H1 (cell line): ENCODE measurements at regions not wholly inside any gene's neighbourhood (a gene's known extent, or its start where the extent isn't known, plus 50 kb on each side); places are given as distances from the start of the nearest gene placed in this dataset.

Experiments used
- CTCF ChIA-PET: fragments of 300-600 bp; sonication (Branson Sonifier 250); formaldehyde crosslinking; loops from one replicate; lab custom pipeline; 2021; ENCODE audit not compliant: partially characterized antibody; lab: Charles Lee
- POLR2A ChIA-PET: fragments of 300-600 bp; sonication (Branson Sonifier 250); formaldehyde crosslinking; loops from one replicate; lab custom pipeline; 2021; ENCODE audit warnings: inconsistent platforms; ENCODE audit not compliant: partially characterized antibody; lab: Charles Lee
- DNase-seq, 2 experiments: peaks; one replicate each; pipeline versions ENCODE4 v3.0.0 to v3.0.0-alpha.2; 2010 to 2022; ENCODE audit warnings: low spot score in 2 of 2, low read depth in 1 of 2, mixed read lengths in 1 of 2
- FAIRE-seq: peaks from 2 replicates; lab custom pipeline; 2011; peaks lifted over from hg19 to GRCh38; lab: Jason Lieb, UNC
- H2AFZ ChIP-seq: 2 replicates; pipeline ENCODE4 v1.8.1; 2012; ENCODE audit warnings: low read length, inconsistent platforms
- H2AK5ac ChIP-seq: 2 replicates; pipeline ENCODE4 v1.6.1; 2013; ENCODE audit warnings: low read depth, low read length
- H2BK120ac ChIP-seq: replicated peaks from 2 replicates; pipeline ENCODE3; 2013; ENCODE audit warnings: low read depth, low read length, inconsistent platforms
- H2BK12ac ChIP-seq: 2 replicates; pipeline ENCODE4 v1.6.1; 2013; ENCODE audit warnings: low read depth, low read length
- H2BK15ac ChIP-seq: 2 replicates; pipeline ENCODE4 v1.6.1; 2013; ENCODE audit warnings: low read length
- H2BK20ac ChIP-seq: 2 replicates; pipeline ENCODE4 v1.6.1; 2013; ENCODE audit warnings: low read length
- H2BK5ac ChIP-seq: 2 replicates; pipeline ENCODE4 v1.6.1; 2013; ENCODE audit warnings: low read depth, low read length
- H3K14ac ChIP-seq: 2 replicates; pipeline ENCODE4 v1.6.1; 2013; ENCODE audit warnings: inconsistent platforms; ENCODE audit not compliant: insufficient read length
- H3K18ac ChIP-seq: 2 replicates; pipeline ENCODE4 v1.6.1; 2013; ENCODE audit warnings: low read length; ENCODE audit errors: extremely low read depth
- H3K23ac ChIP-seq: 2 replicates; pipeline ENCODE4 v1.6.1; 2013; ENCODE audit warnings: inconsistent platforms; ENCODE audit not compliant: insufficient read length
- H3K23me2 ChIP-seq: 2 replicates; pipeline ENCODE4 v1.6.1; 2013; ENCODE audit warnings: low read depth, low read length
- H3K27ac ChIP-seq: 2 replicates; pipeline ENCODE4 v1.6.1; 2011; ENCODE audit warnings: low read depth, low read length, inconsistent platforms
- H3K27me3 ChIP-seq, 4 experiments: replicated peaks in 1 of 4; 1 replicate in 1 of 4; 2 replicates in 3 of 4; pipeline versions ENCODE4 v1.6.1 to v1.8.1; 2011 to 2013; ENCODE audit warnings: low read length in 3 of 4, mild to moderate bottlenecking in 3 of 4, inconsistent platforms in 2 of 4, mixed read lengths in 2 of 4, moderate library complexity in 1 of 4; ENCODE audit not compliant: control insufficient read depth in 3 of 4, insufficient read depth in 3 of 4; ENCODE audit errors: extremely low read depth in 1 of 4
- H3K36me3 ChIP-seq, 4 experiments: 2 replicates each; pipeline versions ENCODE4 v1.6.1 to v1.8.1; 2011 to 2013; ENCODE audit warnings: mild to moderate bottlenecking in 4 of 4, low read length in 3 of 4, moderate library complexity in 2 of 4, control low read depth in 1 of 4, inconsistent platforms in 1 of 4; ENCODE audit not compliant: insufficient read depth in 4 of 4, control insufficient read depth in 2 of 4
- H3K4ac ChIP-seq: replicated peaks from 2 replicates; pipeline ENCODE3; 2013; ENCODE audit warnings: low read length, low read depth, mixed read lengths, inconsistent platforms; ENCODE audit not compliant: insufficient read length
- H3K4me1 ChIP-seq, 4 experiments: replicated peaks in 1 of 4; 1 replicate in 1 of 4; 2 replicates in 3 of 4; pipeline versions ENCODE4 v1.6.1 to v1.8.1; 2011 to 2013; ENCODE audit warnings: low read length in 3 of 4, inconsistent platforms in 2 of 4, mixed read lengths in 1 of 4; ENCODE audit not compliant: insufficient read depth in 4 of 4, control insufficient read depth in 3 of 4
- H3K4me2 ChIP-seq, 2 experiments: 2 replicates each; pipeline versions ENCODE4 v1.6.1 to v1.8.1; 2011 to 2013; ENCODE audit warnings: low read depth in 2 of 2, low read length in 2 of 2, control low read depth in 1 of 2, inconsistent platforms in 1 of 2, mild to moderate bottlenecking in 1 of 2; ENCODE audit not compliant: insufficient read depth in 1 of 2
- H3K4me3 ChIP-seq, 4 experiments: fragments of 200-600, 300-600 bp in 1 of 4; sonication (generic), shearing (Covaris generic), sonication (Bioruptor Twin) in 1 of 4; 2 replicates each; pipeline versions ENCODE4 v1.5.1 to v1.8.1; 2011 to 2016; ENCODE audit warnings: low read length in 4 of 4, low read depth in 3 of 4, control low read depth in 2 of 4, inconsistent platforms in 2 of 4, mild to moderate bottlenecking in 2 of 4, mixed read lengths in 1 of 4, moderate library complexity in 1 of 4; ENCODE audit not compliant: insufficient read depth in 2 of 4; ENCODE audit errors: extremely low read depth in 1 of 4
- H3K56ac ChIP-seq: replicated peaks from 2 replicates; pipeline ENCODE3; 2013; ENCODE audit warnings: low read depth, mild to moderate bottlenecking, mixed read lengths, low read length, inconsistent platforms; ENCODE audit not compliant: insufficient read length
- H3K79me1 ChIP-seq: 2 replicates; pipeline ENCODE4 v1.6.1; 2013; ENCODE audit warnings: low read depth, low read length, control low read depth
- H3K79me2 ChIP-seq, 2 experiments: 2 replicates each; pipeline versions ENCODE4 v1.6.1 to v1.8.1; 2012 to 2013; ENCODE audit warnings: low read length in 2 of 2, mild to moderate bottlenecking in 2 of 2, inconsistent platforms in 1 of 2; ENCODE audit not compliant: insufficient read depth in 2 of 2, control insufficient read depth in 1 of 2
- H3K9ac ChIP-seq, 4 experiments: replicated peaks in 1 of 4; 1 replicate in 1 of 4; 2 replicates in 3 of 4; pipeline versions ENCODE4 v1.6.1 to v1.8.1; 2011 to 2013; ENCODE audit warnings: low read depth in 3 of 4, low read length in 3 of 4, control low read depth in 2 of 4, mild to moderate bottlenecking in 2 of 4, moderate library complexity in 2 of 4, inconsistent platforms in 1 of 4; ENCODE audit errors: extremely low read depth in 1 of 4
- H3K9me3 ChIP-seq, 2 experiments: 2 replicates each; pipeline versions ENCODE4 v1.6.1 to v1.8.1; 2012 to 2013; ENCODE audit warnings: mild to moderate bottlenecking in 2 of 2, moderate library complexity in 2 of 2, control low read depth in 1 of 2, inconsistent platforms in 1 of 2, low read depth in 1 of 2, low read length in 1 of 2, mixed read lengths in 1 of 2; ENCODE audit not compliant: insufficient read depth in 2 of 2
- H4K20me1 ChIP-seq, 2 experiments: replicated peaks in 1 of 2; 2 replicates each; pipeline versions ENCODE3 to v1.8.1; 2011 to 2013; ENCODE audit warnings: inconsistent platforms in 2 of 2, low read length in 2 of 2, mild to moderate bottlenecking in 1 of 2; ENCODE audit not compliant: insufficient read depth in 2 of 2, control insufficient read depth in 1 of 2
- H4K5ac ChIP-seq: 2 replicates; pipeline ENCODE4 v1.6.1; 2013; ENCODE audit warnings: low read length, low read depth, mixed read lengths, inconsistent platforms; ENCODE audit not compliant: insufficient read length
- H4K8ac ChIP-seq: 2 replicates; pipeline ENCODE4 v1.8.0; 2013; ENCODE audit warnings: mild to moderate bottlenecking, moderate library complexity, low read length, inconsistent platforms; ENCODE audit not compliant: insufficient read depth; ENCODE audit errors: extremely low read depth
- H4K91ac ChIP-seq: replicated peaks from 2 replicates; pipeline ENCODE3; 2013; ENCODE audit warnings: low read length, mixed read lengths, inconsistent platforms; ENCODE audit not compliant: insufficient read length
- GABPA ChIP-seq: IDR thresholded peaks from 2 replicates; pipeline ENCODE4 v1.6.1; 2011; ENCODE audit warnings: mild to moderate bottlenecking, low read length, moderate library complexity, borderline replicate concordance; ENCODE audit not compliant: insufficient read depth
- GTF2F1 ChIP-seq: IDR thresholded peaks from 2 replicates; pipeline ENCODE4 v1.6.1; 2012; ENCODE audit warnings: low read depth, low read length, improper control_type of control experiment, borderline replicate concordance
- JUND ChIP-seq: IDR thresholded peaks from 2 replicates; pipeline ENCODE4 v1.6.1; 2011; ENCODE audit warnings: mild to moderate bottlenecking, improper control_type of control experiment, low read length
- KDM1A ChIP-seq: fragments of 200-600, 300-600 bp; sonication (generic); IDR thresholded peaks from 2 replicates; pipeline ENCODE4 v1.7.1; 2016; ENCODE audit warnings: mild to moderate bottlenecking, low read length, borderline replicate concordance
- NANOG ChIP-seq: IDR thresholded peaks from 2 replicates; pipeline ENCODE4 v1.6.1; 2011; ENCODE audit warnings: low read length, low read depth, mild to moderate bottlenecking, inconsistent platforms; ENCODE audit not compliant: insufficient read depth, poor library complexity, severe bottlenecking
- POLR2A ChIP-seq, 2 experiments: IDR thresholded peaks; 1 replicate in 1 of 2; 2 replicates in 1 of 2; pipeline ENCODE4 v1.6.1; 2011; ENCODE audit warnings: low read depth in 2 of 2, low read length in 2 of 2, mild to moderate bottlenecking in 2 of 2; ENCODE audit errors: control extremely low read depth in 1 of 2
- SAP30 ChIP-seq: fragments of 300-600 bp; sonication (generic); IDR thresholded peaks from 2 replicates; pipeline ENCODE4 v1.7.1; 2012; ENCODE audit warnings: low read length, moderate library complexity, mild to moderate bottlenecking, inconsistent platforms; ENCODE audit not compliant: insufficient read depth, insufficient replicate concordance
- SIN3A ChIP-seq, 2 experiments: IDR thresholded peaks in 1 of 2; conservative IDR thresholded peaks in 1 of 2; 2 replicates each; pipeline ENCODE4 v1.6.1; 2011 to 2012; ENCODE audit warnings: low read length in 2 of 2, improper control_type of control experiment in 1 of 2, low read depth in 1 of 2, mild to moderate bottlenecking in 1 of 2
- SIRT6 ChIP-seq: IDR thresholded peaks from one replicate; pipeline ENCODE4 v1.7.1; 2012; ENCODE audit warnings: low read length, inconsistent platforms
- SIX5 ChIP-seq: IDR thresholded peaks from 2 replicates; pipeline ENCODE4 v1.6.1; 2011; ENCODE audit warnings: mild to moderate bottlenecking, low read depth, low read length
- TEAD4 ChIP-seq: IDR thresholded peaks from 2 replicates; pipeline ENCODE4 v1.6.1; 2012; ENCODE audit warnings: low read depth, low read length, inconsistent platforms, mixed read lengths
- ZNF274 ChIP-seq: IDR thresholded peaks from 2 replicates; pipeline ENCODE4 v1.7.0; 2012; ENCODE audit warnings: low read length, borderline replicate concordance; ENCODE audit errors: extremely low read depth
- TF ChIP-seq, protein P1 (sequence below), 3 experiments: IDR thresholded peaks; 1 replicate in 2 of 3; 2 replicates in 1 of 3; pipeline versions ENCODE4 v1.5.1 to v1.6.1; 2011; ENCODE audit warnings: low read length in 3 of 3, mild to moderate bottlenecking in 3 of 3, inconsistent platforms in 2 of 3, low read depth in 1 of 3, moderate library complexity in 1 of 3; ENCODE audit not compliant: insufficient read depth in 1 of 3; ENCODE audit errors: control extremely low read depth in 1 of 3

DNA sequence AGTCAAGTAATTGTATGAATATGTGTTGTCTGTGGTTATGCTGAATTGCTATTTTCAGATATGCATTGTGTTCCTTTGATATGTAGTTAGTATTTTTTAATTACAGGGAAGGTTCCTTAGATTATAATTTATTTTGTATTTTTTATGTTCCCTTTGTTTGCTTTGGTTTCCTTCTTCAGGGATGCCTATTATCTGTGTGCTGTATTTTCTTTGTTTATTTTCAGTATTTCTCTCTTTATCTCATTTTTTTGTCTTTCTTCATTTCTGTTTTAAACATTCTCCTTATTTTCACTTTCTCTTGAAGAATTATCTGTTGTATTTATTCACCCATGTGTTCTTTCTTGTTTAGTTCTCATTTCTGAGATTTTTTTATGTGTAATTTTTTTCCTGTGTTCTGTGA, 163.1 kb downstream of the EMP1 start:
- no peak overlapping the region for H3K4ac ChIP-seq
- no peak overlapping the region for H2BK15ac ChIP-seq
- no peaks in the 10 kb centered on the region for H3K79me2 ChIP-seq
- no peaks in the 10 kb centered on the region for H3K23me2 ChIP-seq
- H3K4me2 ChIP-seq = no peak overlapping the region
- no peaks in the 10 kb centered on the region for H3K36me3 ChIP-seq
- no peak overlapping the region for H2BK5ac ChIP-seq
- H3K4me1 ChIP-seq = no peaks in the 10 kb centered on the region
- H2AFZ ChIP-seq = no peak overlapping the region
- DNase-seq (no peak), FAIRE-seq (no peak)
- H3K27ac ChIP-seq = no peak overlapping the region
- H2BK20ac ChIP-seq = no peak overlapping the region
- no peak overlapping the region for H4K91ac ChIP-seq
- no peak overlapping the region for H4K5ac ChIP-seq
- H3K18ac ChIP-seq = no peak overlapping the region
- no peak overlapping the region for H2BK120ac ChIP-seq
- POLR2A ChIA-PET = no interaction called here
- no peak overlapping the region for H3K14ac ChIP-seq
- CTCF ChIA-PET = interaction anchor here (0.7 to 1.4 kb wide), 3 partner anchors 9 to 1324 kb away, joined by 3 to 4 read pairs (median 3); no protein-coding TSS in a partner anchor
- no peak overlapping the region for H3K56ac ChIP-seq
- H4K20me1 ChIP-seq = no peaks in the 10 kb centered on the region
- no peak overlapping the region for H2BK12ac ChIP-seq
- H4K8ac ChIP-seq = no peak overlapping the region
- no peak overlapping the region for H3K23ac ChIP-seq
- H3K9ac ChIP-seq = no peak overlapping the region
- no peaks in the 10 kb centered on the region for H3K9me3 ChIP-seq
- no peak overlapping the region for H3K4me3 ChIP-seq
- no peak overlapping the region for H2AK5ac ChIP-seq
- H3K27me3 ChIP-seq = no peaks in the 10 kb centered on the region
- no peaks in the 10 kb centered on the region for H3K79me1 ChIP-seq
- TF ChIP-seq POLR2A (IDR thresholded peaks at IDR 0.05; ENCODE audit: control extremely low read depth in 1 of 2, low read depth in 2 of 2, low read length in 2 of 2) (no peak), ZNF274 (no peak), SIRT6 (no peak), SIX5 (no peak), TEAD4 (no peak), KDM1A (no peak), GABPA (no peak), SIN3A (conservative IDR thresholded peaks at IDR 0.05 in 1 of 2, IDR thresholded peaks at IDR 0.05 in 1 of 2; ENCODE audit: low read depth in 1 of 2, low read length in 2 of 2) (no peak), GTF2F1 (no peak), SAP30 (no peak), JUND (no peak), NANOG (no peak)
- TF ChIP-seq, protein P1, sequence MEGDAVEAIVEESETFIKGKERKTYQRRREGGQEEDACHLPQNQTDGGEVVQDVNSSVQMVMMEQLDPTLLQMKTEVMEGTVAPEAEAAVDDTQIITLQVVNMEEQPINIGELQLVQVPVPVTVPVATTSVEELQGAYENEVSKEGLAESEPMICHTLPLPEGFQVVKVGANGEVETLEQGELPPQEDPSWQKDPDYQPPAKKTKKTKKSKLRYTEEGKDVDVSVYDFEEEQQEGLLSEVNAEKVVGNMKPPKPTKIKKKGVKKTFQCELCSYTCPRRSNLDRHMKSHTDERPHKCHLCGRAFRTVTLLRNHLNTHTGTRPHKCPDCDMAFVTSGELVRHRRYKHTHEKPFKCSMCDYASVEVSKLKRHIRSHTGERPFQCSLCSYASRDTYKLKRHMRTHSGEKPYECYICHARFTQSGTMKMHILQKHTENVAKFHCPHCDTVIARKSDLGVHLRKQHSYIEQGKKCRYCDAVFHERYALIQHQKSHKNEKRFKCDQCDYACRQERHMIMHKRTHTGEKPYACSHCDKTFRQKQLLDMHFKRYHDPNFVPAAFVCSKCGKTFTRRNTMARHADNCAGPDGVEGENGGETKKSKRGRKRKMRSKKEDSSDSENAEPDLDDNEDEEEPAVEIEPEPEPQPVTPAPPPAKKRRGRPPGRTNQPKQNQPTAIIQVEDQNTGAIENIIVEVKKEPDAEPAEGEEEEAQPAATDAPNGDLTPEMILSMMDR (IDR thresholded peaks at IDR 0.05; ENCODE audit: control extremely low read depth in 1 of 3, insufficient read depth in 1 of 3, low read depth in 1 of 3, low read length in 3 of 3) = no peak
